ENCODE measurements at regions not wholly inside any gene's neighbourhood (a gene's known extent, or its start where the extent isn't known, plus 50 kb on each side); places are given as distances from the start of the nearest gene placed in this dataset.

DNA sequence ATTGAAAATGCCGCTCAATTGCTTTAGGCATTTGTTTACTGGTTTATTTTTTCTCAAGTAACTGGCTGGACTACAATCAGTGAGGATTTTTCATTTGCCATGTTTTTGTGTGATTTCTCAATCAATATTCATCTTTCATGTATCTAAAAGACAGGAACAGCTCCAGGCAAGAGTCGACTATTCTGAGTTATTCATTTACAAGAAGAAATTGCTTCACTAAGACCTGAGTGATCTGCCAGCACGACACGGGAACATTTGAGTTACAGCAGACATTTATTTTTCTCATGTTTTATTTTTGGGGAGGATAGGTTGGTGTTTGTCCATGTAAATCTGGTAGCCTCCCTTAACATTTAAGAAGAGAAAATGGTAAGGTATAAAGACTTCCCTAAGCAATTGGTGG, 124.1 kb downstream of the CBLN4 start:
- no peaks in the 10 kb centered on the region for H3K4me1 ChIP-seq (ENCODE audit: insufficient read depth, low read length, poor library complexity, severe bottlenecking)
- TF ChIP-seq, protein P1, sequence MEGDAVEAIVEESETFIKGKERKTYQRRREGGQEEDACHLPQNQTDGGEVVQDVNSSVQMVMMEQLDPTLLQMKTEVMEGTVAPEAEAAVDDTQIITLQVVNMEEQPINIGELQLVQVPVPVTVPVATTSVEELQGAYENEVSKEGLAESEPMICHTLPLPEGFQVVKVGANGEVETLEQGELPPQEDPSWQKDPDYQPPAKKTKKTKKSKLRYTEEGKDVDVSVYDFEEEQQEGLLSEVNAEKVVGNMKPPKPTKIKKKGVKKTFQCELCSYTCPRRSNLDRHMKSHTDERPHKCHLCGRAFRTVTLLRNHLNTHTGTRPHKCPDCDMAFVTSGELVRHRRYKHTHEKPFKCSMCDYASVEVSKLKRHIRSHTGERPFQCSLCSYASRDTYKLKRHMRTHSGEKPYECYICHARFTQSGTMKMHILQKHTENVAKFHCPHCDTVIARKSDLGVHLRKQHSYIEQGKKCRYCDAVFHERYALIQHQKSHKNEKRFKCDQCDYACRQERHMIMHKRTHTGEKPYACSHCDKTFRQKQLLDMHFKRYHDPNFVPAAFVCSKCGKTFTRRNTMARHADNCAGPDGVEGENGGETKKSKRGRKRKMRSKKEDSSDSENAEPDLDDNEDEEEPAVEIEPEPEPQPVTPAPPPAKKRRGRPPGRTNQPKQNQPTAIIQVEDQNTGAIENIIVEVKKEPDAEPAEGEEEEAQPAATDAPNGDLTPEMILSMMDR (conservative IDR thresholded peaks at IDR 0.05; ENCODE audit: low read depth, low read length), result no peak
- TF ChIP-seq EZH2 (IDR thresholded peaks at IDR 0.05; ENCODE audit: borderline replicate concordance, low read depth, low read length, poor library complexity, severe bottlenecking), result no peak
- H3K9me3 ChIP-seq (ENCODE audit: low read depth, low read length, poor library complexity, severe bottlenecking), result peaks cover 27% of the 10 kb centered on the region
- H3K4me3 ChIP-seq (ENCODE audit: low read depth, low read length, poor library complexity, severe bottlenecking), result no peak overlapping the region
- intact Hi-C loops (cut with micrococcal nuclease; ENCODE audit: unreplicated experiment), result no loop called here
- CTCF ChIA-PET, result no interaction called here
- BruUV-seq (replicated peaks), result no TSS peak
- POLR2A ChIA-PET (ENCODE audit: low non-redundant PET), result no interaction called here
- DNase-seq (ENCODE audit: low spot score), result no peak
- no peaks in the 10 kb centered on the region for H3K27me3 ChIP-seq (replicated peaks; ENCODE audit: insufficient read depth, low read depth, low read length, poor library complexity)
- no peaks in the 10 kb centered on the region for H3K36me3 ChIP-seq (ENCODE audit: insufficient read depth, low read length, poor library complexity, severe bottlenecking)
- H3K27ac ChIP-seq (ENCODE audit: low read depth, low read length, poor library complexity, severe bottlenecking), result no peak overlapping the region

DNA sequence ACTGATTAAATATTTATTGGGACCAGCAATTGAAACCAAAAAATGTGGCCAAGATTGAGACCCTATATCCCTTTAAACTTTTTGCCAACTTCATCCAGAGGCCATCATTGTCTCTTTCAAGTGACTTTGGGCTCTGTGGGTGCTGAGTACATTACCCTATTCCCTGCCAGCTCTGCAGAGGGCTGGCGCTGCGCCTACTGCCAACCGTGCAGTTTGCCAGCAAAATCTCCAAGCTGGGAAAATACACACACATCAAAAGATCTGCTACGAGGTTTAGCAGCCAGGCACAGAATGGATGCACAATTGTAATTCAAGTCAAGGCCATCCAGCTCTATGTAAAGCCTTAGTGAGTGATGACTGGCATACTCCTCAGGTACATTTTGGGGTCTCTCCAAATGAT, 125.0 kb downstream of the CBLN4 start:
- DNase-seq (ENCODE audit: low spot score), result no peak
- intact Hi-C loops (cut with micrococcal nuclease; ENCODE audit: unreplicated experiment), result no loop called here
- BruUV-seq (replicated peaks), result no TSS peak
- no peak overlapping the region for H3K27ac ChIP-seq (ENCODE audit: low read depth, low read length, poor library complexity, severe bottlenecking)
- CTCF ChIA-PET, result no interaction called here
- peaks cover 32% of the 10 kb centered on the region for H3K9me3 ChIP-seq (ENCODE audit: low read depth, low read length, poor library complexity, severe bottlenecking)
- TF ChIP-seq, protein P1 (conservative IDR thresholded peaks at IDR 0.05; ENCODE audit: low read depth, low read length), result no peak
- TF ChIP-seq EZH2 (IDR thresholded peaks at IDR 0.05; ENCODE audit: borderline replicate concordance, low read depth, low read length, poor library complexity, severe bottlenecking), result no peak
- POLR2A ChIA-PET (ENCODE audit: low non-redundant PET), result no interaction called here
- H3K4me3 ChIP-seq (ENCODE audit: low read depth, low read length, poor library complexity, severe bottlenecking), result no peak overlapping the region
- H3K27me3 ChIP-seq (replicated peaks; ENCODE audit: insufficient read depth, low read depth, low read length, poor library complexity), result no peaks in the 10 kb centered on the region
- H3K4me1 ChIP-seq (ENCODE audit: insufficient read depth, low read length, poor library complexity, severe bottlenecking), result no peaks in the 10 kb centered on the region
- no peaks in the 10 kb centered on the region for H3K36me3 ChIP-seq (ENCODE audit: insufficient read depth, low read length, poor library complexity, severe bottlenecking)

DNA sequence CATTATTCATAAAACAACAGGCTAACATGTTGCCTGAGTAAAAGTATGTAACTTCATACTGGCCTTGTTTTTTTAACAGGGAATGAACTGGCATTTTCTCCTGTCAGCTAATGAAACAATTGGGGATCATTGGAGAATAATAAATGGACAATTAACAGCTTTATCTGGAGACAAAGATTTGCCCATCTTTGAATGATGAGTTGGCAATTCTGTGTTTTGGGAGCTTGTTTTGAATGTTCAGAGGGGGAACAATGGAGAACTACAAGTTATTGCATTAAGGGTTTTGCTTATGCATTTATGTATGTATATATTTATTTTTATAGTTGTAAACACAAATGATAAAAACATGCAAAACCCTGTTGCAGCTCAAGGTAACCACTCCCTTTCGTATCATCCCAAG, 150.3 kb downstream of the CBLN4 start:
- peaks cover 30% of the 10 kb centered on the region for H3K9me3 ChIP-seq (ENCODE audit: low read depth, low read length, poor library complexity, severe bottlenecking)
- H3K4me1 ChIP-seq (ENCODE audit: insufficient read depth, low read length, poor library complexity, severe bottlenecking), result no peaks in the 10 kb centered on the region
- H3K27me3 ChIP-seq (replicated peaks; ENCODE audit: insufficient read depth, low read depth, low read length, poor library complexity), result no peaks in the 10 kb centered on the region
- ChIA-PET CTCF (no interaction called here), POLR2A (ENCODE audit: low non-redundant PET) (no interaction called here)
- no peak for DNase-seq (ENCODE audit: low spot score)
- no peaks in the 10 kb centered on the region for H3K36me3 ChIP-seq (ENCODE audit: insufficient read depth, low read length, poor library complexity, severe bottlenecking)
- intact Hi-C loops (cut with micrococcal nuclease; ENCODE audit: unreplicated experiment), result no loop called here
- TF ChIP-seq, protein P1 (conservative IDR thresholded peaks at IDR 0.05; ENCODE audit: low read depth, low read length), result no peak
- TF ChIP-seq EZH2 (IDR thresholded peaks at IDR 0.05; ENCODE audit: borderline replicate concordance, low read depth, low read length, poor library complexity, severe bottlenecking), result no peak
- H3K4me3 ChIP-seq (ENCODE audit: low read depth, low read length, poor library complexity, severe bottlenecking), result no peak overlapping the region
- no peak overlapping the region for H3K27ac ChIP-seq (ENCODE audit: low read depth, low read length, poor library complexity, severe bottlenecking)
- BruUV-seq (replicated peaks), result no TSS peak
